Progenitor cell of endocrine pancreas (in vitro differentiated cells): ENCODE measurements at regions not wholly inside any gene's neighbourhood (a gene's known extent, or its start where the extent isn't known, plus 50 kb on each side); places are given as distances from the start of the nearest gene placed in this dataset.

Experiments used
- DNase-seq: peaks from one replicate; pipeline ENCODE4 v3.0.0; 2021; ENCODE audit warnings: low spot score; ENCODE audit not compliant: unreplicated experiment
- H3K27ac Mint-ChIP-seq: 2 replicates; pipeline ENCODE4 v1.8.0; 2021; ENCODE audit warnings: mild to moderate bottlenecking, moderate library complexity, mixed read lengths
- H3K27me3 Mint-ChIP-seq: 2 replicates; pipeline ENCODE4 v1.8.0; 2021; ENCODE audit warnings: mixed read lengths
- H3K36me3 Mint-ChIP-seq: 2 replicates; pipeline ENCODE4 v1.8.0; 2022; ENCODE audit warnings: mixed read lengths; ENCODE audit not compliant: insufficient read depth
- H3K4me1 Mint-ChIP-seq: 2 replicates; pipeline ENCODE4 v1.8.0; 2021; ENCODE audit warnings: low read depth, mixed read lengths
- H3K4me3 Mint-ChIP-seq: 2 replicates; pipeline ENCODE4 v1.8.0; 2021; ENCODE audit warnings: low read depth, mild to moderate bottlenecking, moderate library complexity, mixed read lengths
- H3K9me3 Mint-ChIP-seq: 2 replicates; pipeline ENCODE4 v1.8.0; 2021; ENCODE audit warnings: low read depth, mixed read lengths
- CTCF ChIP-seq: fragments of 200-600 bp; sonication (generic); IDR thresholded peaks from one replicate; pipeline ENCODE4 v1.5.0; 2021; ENCODE audit warnings: antibody characterized with exemption, mild to moderate bottlenecking; ENCODE audit not compliant: unreplicated experiment

GRCh38 chr5:130796032-130796431 lies 369.0 kb downstream of the HINT1 start:
- no peaks in the 10 kb centered on the region for H3K27me3 Mint-ChIP-seq
- no peak for TF ChIP-seq CTCF
- H3K4me3 Mint-ChIP-seq: no peak overlapping the region
- no peak for DNase-seq
- H3K4me1 Mint-ChIP-seq: peaks cover 11% of the 10 kb centered on the region
- peaks cover 1% of the 10 kb centered on the region for H3K36me3 Mint-ChIP-seq
- H3K9me3 Mint-ChIP-seq: peaks cover 26% of the 10 kb centered on the region
- no peak overlapping the region for H3K27ac Mint-ChIP-seq

GRCh38 chr5:130795037-130795436 lies 370.0 kb downstream of the HINT1 start:
- no peak overlapping the region for H3K27ac Mint-ChIP-seq
- no peak for TF ChIP-seq CTCF
- no peak overlapping the region for H3K4me3 Mint-ChIP-seq
- DNase-seq: no peak
- peaks cover 23% of the 10 kb centered on the region for H3K9me3 Mint-ChIP-seq
- H3K4me1 Mint-ChIP-seq: peaks cover 11% of the 10 kb centered on the region
- peaks cover 1% of the 10 kb centered on the region for H3K36me3 Mint-ChIP-seq
- no peaks in the 10 kb centered on the region for H3K27me3 Mint-ChIP-seq

- H3K27ac Mint-ChIP-seq: no peak overlapping the region
- no peaks in the 10 kb centered on the region for H3K36me3 Mint-ChIP-seq
- TF ChIP-seq CTCF: no peak
- no peaks in the 10 kb centered on the region for H3K27me3 Mint-ChIP-seq
- H3K4me3 Mint-ChIP-seq: no peak overlapping the region
- DNase-seq: no peak
- H3K9me3 Mint-ChIP-seq: no peaks in the 10 kb centered on the region
- H3K4me1 Mint-ChIP-seq: peaks cover 3% of the 10 kb centered on the region
Observed at GRCh38 chr5:130777794-130778193, 387.3 kb downstream of the HINT1 start.

GRCh38 chr5:130773813-130774212 lies 391.2 kb downstream of the HINT1 start:
- Mint-ChIP-seq H3K4me3 (no peak overlapping the region), H3K36me3 (no peaks in the 10 kb centered on the region), H3K4me1 (no peaks in the 10 kb centered on the region), H3K27ac (no peak overlapping the region), H3K27me3 (no peaks in the 10 kb centered on the region), H3K9me3 (no peaks in the 10 kb centered on the region)
- TF ChIP-seq CTCF: no peak
- DNase-seq: no peak

- DNase-seq: no peak
- H3K27me3 Mint-ChIP-seq: no peaks in the 10 kb centered on the region
- H3K4me3 Mint-ChIP-seq: no peak overlapping the region
- no peaks in the 10 kb centered on the region for H3K36me3 Mint-ChIP-seq
- TF ChIP-seq CTCF: no peak
- H3K27ac Mint-ChIP-seq: no peak overlapping the region
- no peaks in the 10 kb centered on the region for H3K9me3 Mint-ChIP-seq
- no peaks in the 10 kb centered on the region for H3K4me1 Mint-ChIP-seq
Observed at GRCh38 chr5:130762031-130762430, 403.0 kb downstream of the HINT1 start.

GRCh38 chr5:130759061-130759460 lies 406.0 kb downstream of the HINT1 start:
- H3K27ac Mint-ChIP-seq: no peak overlapping the region
- TF ChIP-seq CTCF: no peak
- H3K9me3 Mint-ChIP-seq: no peaks in the 10 kb centered on the region
- no peak overlapping the region for H3K4me3 Mint-ChIP-seq
- H3K36me3 Mint-ChIP-seq: no peaks in the 10 kb centered on the region
- no peaks in the 10 kb centered on the region for H3K4me1 Mint-ChIP-seq
- no peaks in the 10 kb centered on the region for H3K27me3 Mint-ChIP-seq
- DNase-seq: no peak
